Psoas muscle (tissue), 7 donors: ENCODE measurements at regions not wholly inside any gene's neighbourhood (a gene's known extent, or its start where the extent isn't known, plus 50 kb on each side); places are given as distances from the start of the nearest gene placed in this dataset.

Experiments used
- ATAC-seq, 4 donors: fragments of 200-7000 bp; cut with Tn5 transposase; one replicate each; pipeline ENCODE4 v1.9.1; 2020; ENCODE audit warnings: moderate library complexity in 3 of 4, mild to moderate bottlenecking in 2 of 4
- DNase-seq, 2 donors: peaks; one replicate each; pipeline ENCODE4 v3.0.0-alpha.2; 2020
- H3K27ac ChIP-seq: fragments of 200-600 bp; one replicate; pipeline ENCODE4 v1.8.0; 2022
- H3K27me3 ChIP-seq, 3 donors: fragments of 200-600 bp in 1 of 3; one replicate each; pipeline versions ENCODE4 v1.6.1 to v1.8.0; 2013 to 2022; ENCODE audit warnings: low read length in 2 of 3, mild to moderate bottlenecking in 2 of 3, moderate library complexity in 1 of 3; ENCODE audit not compliant: insufficient read depth in 3 of 3
- H3K36me3 ChIP-seq, 2 donors: fragments of 200-600 bp in 1 of 2; one replicate each; pipeline versions ENCODE4 v1.6.1 to v1.8.0; 2013 to 2022; ENCODE audit warnings: low read depth in 1 of 2, mild to moderate bottlenecking in 1 of 2, moderate library complexity in 1 of 2; ENCODE audit not compliant: insufficient read depth in 1 of 2
- H3K4me1 ChIP-seq: fragments of 200-600 bp; one replicate; pipeline ENCODE4 v1.8.0; 2022
- H3K4me3 ChIP-seq: fragments of 200-600 bp; one replicate; pipeline ENCODE4 v1.8.0; 2022; ENCODE audit warnings: mild to moderate bottlenecking
- H3K9me3 ChIP-seq: fragments of 200-600 bp; one replicate; pipeline ENCODE4 v1.8.0; 2022
- CTCF ChIP-seq: fragments of 200-600 bp; IDR thresholded peaks from one replicate; pipeline ENCODE4 v1.8.0; 2022; ENCODE audit warnings: antibody characterized with exemption
- WGBS, 3 donors: extraction: QIAGEN DNeasy Blood & Tissue Kit; methylation state at CpG; one replicate each; pipeline versions ENCODE4 v1.1.6 to v1.1.7; 2013; 5-methylcytosine and 5-hydroxymethylcytosine counted together
- intact Hi-C, 2 donors: fragments of 100-400 bp; cut with DNase I; formaldehyde crosslinking; loops; one replicate each; pipeline versions ENCODE4 v1.11.0 to v1.14.2; 2022
- donor health status: healthy with polysubstance abuse.
- donor health status: DM: no; HTN: no; CAD: no; lungs with moderate emphysema.
- donor health status: Bipolar disorder and iron deficiency.
- donor health status: healthy.
- donor health status: DM: yes; HTN: yes; CAD: no.
- donor health status: DM: no; HTN: no; CAD: no.
- donor health status: DM: yes; HTN: yes; CAD: no.

- intact Hi-C loops = no loop called here
- no peak overlapping the region for H3K4me3 ChIP-seq
- ATAC-seq (peak in 3 of 4 donors; percentile 28 to 41 (median 40)), DNase-seq (no peak)
- no peak overlapping the region for H3K27ac ChIP-seq
- H3K36me3 ChIP-seq = no peaks in the 10 kb centered on the region
- no peak for TF ChIP-seq CTCF
- H3K4me1 ChIP-seq = no peaks in the 10 kb centered on the region
- WGBS, 3 donors = 81 to 85% (median 85%) methylated on average over 10 of the region's 10 CpGs
- no peaks in the 10 kb centered on the region for H3K27me3 ChIP-seq
- H3K9me3 ChIP-seq = no peaks in the 10 kb centered on the region
Measured at GRCh38 chr10:110414548-110415309, 83.0 kb upstream of the DUSP5 start.

- Histone ChIP-seq H3K9me3 (no peaks in the 10 kb centered on the region), H3K4me1 (no peaks in the 10 kb centered on the region), H3K27me3 (no peaks in the 10 kb centered on the region), H3K36me3 (no peaks in the 10 kb centered on the region), H3K4me3 (no peak overlapping the region), H3K27ac (no peak overlapping the region)
- ATAC-seq (no peak), DNase-seq (peak in 1 of 2 donors; percentile 1)
- intact Hi-C loops = no loop called here
- WGBS, 3 donors = 81 to 86% (median 82%) methylated on average over 3 of the region's 3 CpGs
- no peak for TF ChIP-seq CTCF
Measured at GRCh38 chr10:110415809-110416208, 81.9 kb upstream of the DUSP5 start.

- no peaks in the 10 kb centered on the region for H3K9me3 ChIP-seq
- no peaks in the 10 kb centered on the region for H3K4me1 ChIP-seq
- no peak overlapping the region for H3K27ac ChIP-seq
- DNase-seq = no peak
- H3K27me3 ChIP-seq = no peaks in the 10 kb centered on the region
- 68 to 77% (median 72%) methylated on average over 7 of the region's 7 CpGs for WGBS, 3 donors
- H3K36me3 ChIP-seq = no peaks in the 10 kb centered on the region
- H3K4me3 ChIP-seq = no peak overlapping the region
- no peak for TF ChIP-seq CTCF
- ATAC-seq = no peak
- intact Hi-C loops = no loop called here
Measured at GRCh38 chr10:110416776-110417711, 80.7 kb upstream of the DUSP5 start.

GRCh38 chr10:110418218-110418617 is 79.5 kb upstream of the DUSP5 start:
- TF ChIP-seq CTCF = no peak
- 79 to 86% (median 79%) methylated on average over 6 of the region's 6 CpGs for WGBS, 3 donors
- H3K27ac ChIP-seq = no peak overlapping the region

More at GRCh38 chr10:110418218-110418617, 79.5 kb upstream of the DUSP5 start:
- Histone ChIP-seq H3K36me3 (no peaks in the 10 kb centered on the region), H3K4me3 (no peak overlapping the region), H3K9me3 (no peaks in the 10 kb centered on the region), H3K4me1 (no peaks in the 10 kb centered on the region), H3K27me3 (no peaks in the 10 kb centered on the region)
- intact Hi-C loops = no loop called here
- DNase-seq (no peak), ATAC-seq (no peak)
